HCT116 (cell line): ENCODE measurements at regions not wholly inside any gene's neighbourhood (a gene's known extent, or its start where the extent isn't known, plus 50 kb on each side); places are given as distances from the start of the nearest gene placed in this dataset.

Source experiments
- CEBPB ChIP-seq: IDR thresholded peaks from 2 replicates; pipeline ENCODE4 v1.6.1; 2012; ENCODE audit warnings: low read depth
- EGR1 ChIP-seq: IDR thresholded peaks from 2 replicates; pipeline ENCODE4 v1.6.1; 2012; ENCODE audit warnings: low read depth
- EZH2 ChIP-seq: fragments of 200-600 bp; sonication (generic); IDR thresholded peaks from 2 replicates; pipeline ENCODE4 v1.6.1; 2017; ENCODE audit warnings: antibody characterized with exemption, mixed run types
- EZH2phosphoT487 ChIP-seq: fragments of 200-600 bp; IDR thresholded peaks from 2 replicates; pipeline ENCODE4 v1.6.1; 2018; ENCODE audit warnings: antibody characterized with exemption, borderline replicate concordance
- JUND ChIP-seq: IDR thresholded peaks from 2 replicates; pipeline ENCODE4 v1.6.1; 2012
- POLR2A ChIP-seq: IDR thresholded peaks from 2 replicates; pipeline ENCODE4 v1.7.0; 2011; ENCODE audit warnings: borderline replicate concordance; ENCODE audit not compliant: insufficient read depth, insufficient read length; ENCODE audit errors: extremely low read depth
- POLR2AphosphoS5 ChIP-seq: IDR thresholded peaks from 2 replicates; pipeline ENCODE4 v1.6.1; 2011; ENCODE audit warnings: mild to moderate bottlenecking, low read depth, low read length, moderate library complexity
- RAD21 ChIP-seq: IDR thresholded peaks from 2 replicates; pipeline ENCODE4 v1.6.1; 2012; ENCODE audit warnings: low read depth, mild to moderate bottlenecking
- SIN3A ChIP-seq: IDR thresholded peaks from 2 replicates; pipeline ENCODE4 v1.6.1; 2012; ENCODE audit warnings: low read depth
- YY1 ChIP-seq: IDR thresholded peaks from 2 replicates; pipeline ENCODE4 v1.6.1; 2011; ENCODE audit warnings: low read length, low read depth, moderate library complexity, mild to moderate bottlenecking; ENCODE audit not compliant: insufficient replicate concordance; ENCODE audit errors: extremely low read depth
- TF ChIP-seq, protein P1 (sequence below), 3 experiments: fragments of 200-600 bp in 1 of 3; sonication (generic) in 1 of 3; IDR thresholded peaks in 2 of 3; conservative IDR thresholded peaks in 1 of 3; 2 replicates each; pipeline ENCODE4 v1.5.1; 2012 to 2017; ENCODE audit warnings: low read depth in 2 of 3, low read length in 2 of 3, antibody characterized with exemption in 1 of 3, borderline replicate concordance in 1 of 3, control low read depth in 1 of 3, mild to moderate bottlenecking in 1 of 3, mixed read lengths in 1 of 3, mixed run types in 1 of 3, moderate library complexity in 1 of 3; ENCODE audit not compliant: insufficient read depth in 1 of 3
- TF ChIP-seq, protein P2 (sequence below): IDR thresholded peaks from 2 replicates; pipeline ENCODE4 v1.6.1; 2012
- TF ChIP-seq, protein P3 (sequence below): IDR thresholded peaks from 2 replicates; pipeline ENCODE4 v1.6.1; 2011; ENCODE audit warnings: mild to moderate bottlenecking, low read length, moderate library complexity; ENCODE audit not compliant: insufficient replicate concordance; ENCODE audit errors: extremely low read depth
- TF ChIP-seq, protein P4 (sequence below): IDR thresholded peaks from 2 replicates; pipeline ENCODE4 v1.6.1; 2012; ENCODE audit warnings: low read depth

DNA sequence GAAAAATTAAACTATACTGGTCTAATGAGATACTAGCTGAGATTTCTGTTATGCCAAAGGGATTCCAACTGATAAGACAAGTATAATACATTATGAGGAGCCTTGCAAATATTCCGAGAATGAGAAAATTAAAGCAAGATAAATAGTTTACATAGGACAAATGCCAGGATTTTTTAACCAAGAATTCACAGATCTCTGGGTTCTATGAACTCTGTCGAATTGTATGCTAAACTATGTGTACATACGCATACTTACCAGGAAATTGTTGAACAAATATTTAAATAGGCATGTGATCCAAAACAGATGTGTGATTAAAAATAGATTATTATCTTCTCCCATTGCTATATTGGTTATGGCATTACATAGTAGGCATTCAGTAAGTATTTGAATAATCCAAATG is 616.6 kb downstream of the GABRG2 start:
- TF ChIP-seq, protein P1, sequence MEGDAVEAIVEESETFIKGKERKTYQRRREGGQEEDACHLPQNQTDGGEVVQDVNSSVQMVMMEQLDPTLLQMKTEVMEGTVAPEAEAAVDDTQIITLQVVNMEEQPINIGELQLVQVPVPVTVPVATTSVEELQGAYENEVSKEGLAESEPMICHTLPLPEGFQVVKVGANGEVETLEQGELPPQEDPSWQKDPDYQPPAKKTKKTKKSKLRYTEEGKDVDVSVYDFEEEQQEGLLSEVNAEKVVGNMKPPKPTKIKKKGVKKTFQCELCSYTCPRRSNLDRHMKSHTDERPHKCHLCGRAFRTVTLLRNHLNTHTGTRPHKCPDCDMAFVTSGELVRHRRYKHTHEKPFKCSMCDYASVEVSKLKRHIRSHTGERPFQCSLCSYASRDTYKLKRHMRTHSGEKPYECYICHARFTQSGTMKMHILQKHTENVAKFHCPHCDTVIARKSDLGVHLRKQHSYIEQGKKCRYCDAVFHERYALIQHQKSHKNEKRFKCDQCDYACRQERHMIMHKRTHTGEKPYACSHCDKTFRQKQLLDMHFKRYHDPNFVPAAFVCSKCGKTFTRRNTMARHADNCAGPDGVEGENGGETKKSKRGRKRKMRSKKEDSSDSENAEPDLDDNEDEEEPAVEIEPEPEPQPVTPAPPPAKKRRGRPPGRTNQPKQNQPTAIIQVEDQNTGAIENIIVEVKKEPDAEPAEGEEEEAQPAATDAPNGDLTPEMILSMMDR (IDR thresholded peaks at IDR 0.05 in 2 of 3, conservative IDR thresholded peaks at IDR 0.05 in 1 of 3; ENCODE audit: borderline replicate concordance in 1 of 3, insufficient read depth in 1 of 3, low read depth in 2 of 3, low read length in 2 of 3): no peak
- TF ChIP-seq JUND: no peak
- no peak for TF ChIP-seq EZH2phosphoT487
- TF ChIP-seq EZH2: no peak
- no peak for TF ChIP-seq RAD21
- TF ChIP-seq, protein P2, sequence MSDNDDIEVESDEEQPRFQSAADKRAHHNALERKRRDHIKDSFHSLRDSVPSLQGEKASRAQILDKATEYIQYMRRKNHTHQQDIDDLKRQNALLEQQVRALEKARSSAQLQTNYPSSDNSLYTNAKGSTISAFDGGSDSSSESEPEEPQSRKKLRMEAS: no peak
- TF ChIP-seq YY1: no peak
- TF ChIP-seq POLR2A: no peak
- TF ChIP-seq CEBPB: no peak
- TF ChIP-seq, protein P3, sequence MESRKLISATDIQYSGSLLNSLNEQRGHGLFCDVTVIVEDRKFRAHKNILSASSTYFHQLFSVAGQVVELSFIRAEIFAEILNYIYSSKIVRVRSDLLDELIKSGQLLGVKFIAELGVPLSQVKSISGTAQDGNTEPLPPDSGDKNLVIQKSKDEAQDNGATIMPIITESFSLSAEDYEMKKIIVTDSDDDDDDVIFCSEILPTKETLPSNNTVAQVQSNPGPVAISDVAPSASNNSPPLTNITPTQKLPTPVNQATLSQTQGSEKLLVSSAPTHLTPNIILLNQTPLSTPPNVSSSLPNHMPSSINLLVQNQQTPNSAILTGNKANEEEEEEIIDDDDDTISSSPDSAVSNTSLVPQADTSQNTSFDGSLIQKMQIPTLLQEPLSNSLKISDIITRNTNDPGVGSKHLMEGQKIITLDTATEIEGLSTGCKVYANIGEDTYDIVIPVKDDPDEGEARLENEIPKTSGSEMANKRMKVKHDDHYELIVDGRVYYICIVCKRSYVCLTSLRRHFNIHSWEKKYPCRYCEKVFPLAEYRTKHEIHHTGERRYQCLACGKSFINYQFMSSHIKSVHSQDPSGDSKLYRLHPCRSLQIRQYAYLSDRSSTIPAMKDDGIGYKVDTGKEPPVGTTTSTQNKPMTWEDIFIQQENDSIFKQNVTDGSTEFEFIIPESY: no peak
- TF ChIP-seq POLR2AphosphoS5: no peak
- TF ChIP-seq, protein P4, sequence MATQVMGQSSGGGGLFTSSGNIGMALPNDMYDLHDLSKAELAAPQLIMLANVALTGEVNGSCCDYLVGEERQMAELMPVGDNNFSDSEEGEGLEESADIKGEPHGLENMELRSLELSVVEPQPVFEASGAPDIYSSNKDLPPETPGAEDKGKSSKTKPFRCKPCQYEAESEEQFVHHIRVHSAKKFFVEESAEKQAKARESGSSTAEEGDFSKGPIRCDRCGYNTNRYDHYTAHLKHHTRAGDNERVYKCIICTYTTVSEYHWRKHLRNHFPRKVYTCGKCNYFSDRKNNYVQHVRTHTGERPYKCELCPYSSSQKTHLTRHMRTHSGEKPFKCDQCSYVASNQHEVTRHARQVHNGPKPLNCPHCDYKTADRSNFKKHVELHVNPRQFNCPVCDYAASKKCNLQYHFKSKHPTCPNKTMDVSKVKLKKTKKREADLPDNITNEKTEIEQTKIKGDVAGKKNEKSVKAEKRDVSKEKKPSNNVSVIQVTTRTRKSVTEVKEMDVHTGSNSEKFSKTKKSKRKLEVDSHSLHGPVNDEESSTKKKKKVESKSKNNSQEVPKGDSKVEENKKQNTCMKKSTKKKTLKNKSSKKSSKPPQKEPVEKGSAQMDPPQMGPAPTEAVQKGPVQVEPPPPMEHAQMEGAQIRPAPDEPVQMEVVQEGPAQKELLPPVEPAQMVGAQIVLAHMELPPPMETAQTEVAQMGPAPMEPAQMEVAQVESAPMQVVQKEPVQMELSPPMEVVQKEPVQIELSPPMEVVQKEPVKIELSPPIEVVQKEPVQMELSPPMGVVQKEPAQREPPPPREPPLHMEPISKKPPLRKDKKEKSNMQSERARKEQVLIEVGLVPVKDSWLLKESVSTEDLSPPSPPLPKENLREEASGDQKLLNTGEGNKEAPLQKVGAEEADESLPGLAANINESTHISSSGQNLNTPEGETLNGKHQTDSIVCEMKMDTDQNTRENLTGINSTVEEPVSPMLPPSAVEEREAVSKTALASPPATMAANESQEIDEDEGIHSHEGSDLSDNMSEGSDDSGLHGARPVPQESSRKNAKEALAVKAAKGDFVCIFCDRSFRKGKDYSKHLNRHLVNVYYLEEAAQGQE: no peak
- no peak for TF ChIP-seq EGR1
- no peak for TF ChIP-seq SIN3A
